Fibroblast of villous mesenchyme (primary cell): ENCODE measurements at regions not wholly inside any gene's neighbourhood (a gene's known extent, or its start where the extent isn't known, plus 50 kb on each side); places are given as distances from the start of the nearest gene placed in this dataset.

Source experiments
- DNase-seq: peaks from one replicate; pipeline ENCODE4 v3.0.0-alpha.2; 2010; ENCODE audit warnings: low read depth
- H3K4me3 ChIP-seq: 2 replicates; pipeline ENCODE4 v1.5.1; 2011; ENCODE audit warnings: low read depth, mild to moderate bottlenecking, low read length
- CTCF ChIP-seq: IDR thresholded peaks from 2 replicates; pipeline ENCODE4 v1.5.1; 2012; ENCODE audit warnings: low read depth, mild to moderate bottlenecking, low read length; ENCODE audit not compliant: insufficient read depth

- no peak overlapping the region for H3K4me3 ChIP-seq
- no peak for TF ChIP-seq CTCF
- no peak for DNase-seq
These were observed 69.4 kb upstream of the SH3RF3 start for GRCh38 chr2:109059474-109060165.

DNA sequence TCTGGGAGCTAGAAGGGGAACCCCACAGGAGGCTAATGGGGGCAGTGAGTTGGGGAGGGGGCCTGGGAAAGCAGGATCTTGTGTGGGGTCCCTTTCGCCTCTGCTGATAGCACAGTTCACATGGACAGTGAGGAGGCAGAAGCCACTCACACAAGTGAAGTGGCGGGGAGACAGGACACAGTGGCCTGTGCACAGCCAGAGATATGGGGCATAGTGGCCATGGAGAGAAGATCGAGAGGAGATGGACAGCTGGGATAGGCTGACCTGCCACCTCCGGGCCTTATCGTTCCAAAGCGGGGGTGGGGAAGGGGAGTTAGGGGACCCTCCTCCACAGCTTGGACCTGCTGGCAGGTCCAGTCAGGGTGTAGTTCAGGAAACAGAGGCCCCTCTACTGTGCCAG lies 69.8 kb upstream of the EDAR start:
- no peak for TF ChIP-seq CTCF
- H3K4me3 ChIP-seq, result no peak overlapping the region
- no peak for DNase-seq

- DNase-seq, result no peak
- no peak for TF ChIP-seq CTCF
- H3K4me3 ChIP-seq, result no peak overlapping the region
These were observed 69.2 kb upstream of the EDAR start for GRCh38 chr2:109058191-109058632.

- H3K4me3 ChIP-seq, result no peak overlapping the region
- TF ChIP-seq CTCF, result no peak
- no peak for DNase-seq
These were observed 68.7 kb upstream of the EDAR start for GRCh38 chr2:109057686-109058085.

DNA sequence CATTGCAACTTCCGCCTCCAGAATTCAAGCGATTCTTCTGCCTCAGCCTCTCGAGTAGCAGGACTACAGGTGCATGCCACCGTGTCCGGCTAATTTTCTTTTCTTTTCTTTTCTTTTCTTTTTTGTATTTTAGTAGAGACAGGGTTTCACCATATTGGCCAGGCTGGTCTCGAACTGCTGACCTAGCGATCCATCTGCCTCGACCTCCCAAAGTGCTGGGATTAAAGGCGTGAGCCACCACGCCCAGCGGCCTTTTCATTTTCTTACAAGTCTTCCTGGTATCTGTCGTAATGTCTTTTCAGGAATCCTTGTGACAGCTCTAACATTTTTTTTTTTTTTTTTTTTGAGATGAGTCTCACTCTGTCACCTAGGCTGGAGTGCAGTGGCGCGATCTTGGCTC lies 66.4 kb upstream of the EDAR start:
- no peak for TF ChIP-seq CTCF
- DNase-seq, result no peak
- no peak overlapping the region for H3K4me3 ChIP-seq

DNA sequence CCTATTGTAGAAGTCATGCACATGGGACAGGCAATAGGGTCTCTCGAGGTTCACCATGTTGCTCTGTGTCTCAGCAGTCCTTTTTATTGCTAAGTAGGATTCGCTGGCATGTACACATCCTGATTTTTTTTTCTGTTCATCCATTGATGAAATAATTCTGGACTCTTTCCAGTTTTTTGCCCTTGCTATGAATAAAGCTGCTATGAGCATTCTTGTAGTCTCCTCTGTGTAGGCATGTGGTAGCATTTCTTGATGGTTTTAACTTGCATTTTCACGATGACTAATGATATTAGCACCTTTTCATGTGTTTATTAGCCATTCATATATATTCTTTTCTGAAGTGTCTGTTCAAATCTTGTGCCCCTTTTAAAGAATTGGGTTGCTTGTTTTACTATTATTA lies 65.8 kb upstream of the EDAR start:
- no peak for DNase-seq
- H3K4me3 ChIP-seq, result no peak overlapping the region
- no peak for TF ChIP-seq CTCF

DNA sequence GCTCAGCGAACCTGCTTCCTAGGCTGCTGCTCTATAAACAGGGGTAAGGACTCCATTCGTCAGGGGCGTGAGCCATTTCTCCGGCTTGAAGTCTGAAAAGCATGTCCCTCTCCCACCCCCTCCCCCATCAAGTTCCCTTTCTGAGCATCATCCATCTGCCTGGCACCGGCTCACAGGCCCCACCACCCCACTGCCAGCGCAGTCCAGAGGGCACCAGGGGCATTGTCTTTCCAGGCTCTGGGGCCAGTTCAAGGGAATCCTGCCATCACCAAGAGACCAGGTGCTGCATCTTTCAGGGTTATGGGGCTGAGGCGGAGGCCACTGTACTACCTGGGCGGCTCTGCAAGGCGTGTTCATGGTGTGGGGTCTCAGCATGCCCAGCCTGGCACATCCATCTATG lies 64.7 kb upstream of the EDAR start:
- no peak overlapping the region for H3K4me3 ChIP-seq
- TF ChIP-seq CTCF, result no peak
- no peak for DNase-seq
